ENCODE measurements at regions not wholly inside any gene's neighbourhood (a gene's known extent, or its start where the extent isn't known, plus 50 kb on each side); places are given as distances from the start of the nearest gene placed in this dataset.

GRCh38 chr9:14529054-14529453, 164.2 kb downstream of the ZDHHC21 start (continued):
- TF ChIP-seq PBX2 (CRISPR knock-in tag; IDR thresholded peaks at IDR 0.05; ENCODE audit: low read depth): no peak
- peak; percentile 89 for TF ChIP-seq PBX2 (tag; conservative IDR thresholded peaks at IDR 0.05; ENCODE audit: low read depth)
- no peak for TF ChIP-seq ATF1 (CRISPR knock-in tag; IDR thresholded peaks at IDR 0.05)
- TF ChIP-seq ATF1 (tag; IDR thresholded peaks at IDR 0.05): 0 out of 2 replicates have a peak, but pooled peaks have one; percentile 14

GRCh38 chr9:14526504-14526903, 166.7 kb downstream of the ZDHHC21 start:
- no TSS peak for BruUV-seq (replicated peaks)
- ChIA-PET CTCF (ENCODE audit: low intra/inter-chr PET ratio) (no interaction called here), POLR2A (interaction anchor here (0.7 to 2.2 kb wide), 3 partner anchors 11 to 20 kb away, joined by 3 to 7 read pairs (median 3); no protein-coding TSS in a partner anchor)
- Histone ChIP-seq H3K9me1 (ENCODE audit: control insufficient read depth, insufficient read depth, low read length) (no peaks in the 10 kb centered on the region), H3K4me1 (replicated peaks in 1 of 2; ENCODE audit: control insufficient read depth in 2 of 2, insufficient read depth in 2 of 2, low read length in 2 of 2) (peaks cover 13 to 33% of the 10 kb centered on the region in 2 experiments; a peak in 4 of 5 replicates), H3K4me3 (no peak overlapping the region), H3K27me3 (ENCODE audit: control insufficient read depth in 2 of 2, insufficient read depth in 2 of 2, low read length in 2 of 2) (no peaks in the 10 kb centered on the region), H2AFZ (ENCODE audit: low read depth, low read length) (no peak overlapping the region), H3K36me3 (ENCODE audit: control insufficient read depth, insufficient read depth, low read length) (no peaks in the 10 kb centered on the region), H4K20me1 (replicated peaks; ENCODE audit: control insufficient read depth, insufficient read depth, low read length) (no peaks in the 10 kb centered on the region), H3K79me2 (ENCODE audit: control insufficient read depth, insufficient read depth, low read length) (peaks cover 70% of the 10 kb centered on the region), H3K27ac (ENCODE audit: extremely low read depth, low read depth, low read length) (peak overlapping the region; percentile 89; the same call in 2 of the 3 replicates), H3K9ac (ENCODE audit: insufficient read depth in 1 of 2, low read depth in 2 of 2, low read length in 2 of 2) (no peak overlapping the region; a peak in 1 of 4 replicates), H3K9me3 (replicated peaks; ENCODE audit: control insufficient read depth, insufficient read depth, low read depth, low read length) (no peaks in the 10 kb centered on the region), H3K4me2 (ENCODE audit: insufficient read depth, low read length) (peak overlapping the region; percentile 44; the same call in 1 of the 2 replicates)
- TF ChIP-seq DMBX1 (CRISPR knock-in tag; IDR thresholded peaks at IDR 0.05; ENCODE audit: borderline replicate concordance) (no peak), MEF2A (IDR thresholded peaks at IDR 0.05; ENCODE audit: control insufficient read depth, low read depth, low read length) (0 out of 2 replicates have a peak, but pooled peaks have one; percentile 15), FOXA3 (CRISPR knock-in tag; conservative IDR thresholded peaks at IDR 0.05 in 1 of 2, IDR thresholded peaks at IDR 0.05 in 1 of 2) (peak in 1 of 2 experiments; percentile 30; a peak in 1 of 4 replicates), FOXJ2 (tag; IDR thresholded peaks at IDR 0.05) (0 out of 2 replicates have a peak, but pooled peaks have one; percentile 25), ZNF217 (CRISPR knock-in tag; IDR thresholded peaks at IDR 0.05) (no peak), KDM1A (IDR thresholded peaks at IDR 0.05) (peak in 1 of 2 experiments; percentile 63; a peak in 1 of 4 replicates)
- no peak for DNase-seq (ENCODE audit: extremely low read depth in 1 of 4, low spot score in 3 of 4)
- intact Hi-C loops (cut with micrococcal nuclease): no loop called here
- WGBS (ENCODE audit: insufficient coverage, low coverage, missing lambda C conversion rate): 20% methylated on average over 4 of the region's 4 CpGs
- in situ Hi-C loops (cut with MboI): no loop called here
- no peak for FAIRE-seq
- ATAC-seq: no peak

Data from K562 (cell line).